IMR-90 (cell line): ENCODE measurements at regions not wholly inside any gene's neighbourhood (a gene's known extent, or its start where the extent isn't known, plus 50 kb on each side); places are given as distances from the start of the nearest gene placed in this dataset.

Experiments
- ATAC-seq: fragments of 200-7000 bp; cut with Tn5 transposase; 2 replicates; pipeline ENCODE4 v1.9.1; 2020; ENCODE audit warnings: low read depth, mild to moderate bottlenecking, moderate library complexity
- BruUV-seq: library from RNA; stranded (reverse); fragments of 400-500 nt; replicated peaks from 2 replicates; lab custom pipeline; 2021; lab: Mats Ljungman, UMichigan
- CTCF ChIA-PET: fragments of 300-600 bp; formaldehyde crosslinking; extraction: SDS; loops from one replicate; lab custom pipeline; 2021; ENCODE audit warnings: antibody characterized with exemption; lab: Yijun Ruan, JAX
- POLR2A ChIA-PET: fragments of 300-600 bp; sonication (Branson Sonifier 250); formaldehyde crosslinking; loops from one replicate; lab custom pipeline; 2022; ENCODE audit warnings: antibody characterized with exemption; ENCODE audit not compliant: unreplicated experiment; lab: Charles Lee
- DNase-seq: peaks from one replicate; pipeline ENCODE4 v3.0.0; 2013
- H2AFZ ChIP-seq: replicated peaks from 2 replicates; pipeline ENCODE3; 2013; ENCODE audit warnings: low read length, mild to moderate bottlenecking; ENCODE audit not compliant: poor library complexity
- H2AK5ac ChIP-seq: 2 replicates; pipeline ENCODE4 v1.6.1; 2013; ENCODE audit warnings: low read depth, low read length, inconsistent platforms
- H2AK9ac ChIP-seq: replicated peaks from 2 replicates; pipeline ENCODE3; 2013; ENCODE audit warnings: mild to moderate bottlenecking, low read depth, low read length, moderate library complexity; ENCODE audit not compliant: poor library complexity
- H2BK120ac ChIP-seq: 2 replicates; pipeline ENCODE4 v1.6.1; 2013; ENCODE audit warnings: low read depth, low read length, inconsistent platforms
- H2BK15ac ChIP-seq: 3 replicates; pipeline ENCODE4 v1.6.1; 2013; ENCODE audit warnings: low read depth, low read length, inconsistent platforms
- H2BK20ac ChIP-seq: 2 replicates; pipeline ENCODE4 v1.6.1; 2013; ENCODE audit warnings: low read depth, mild to moderate bottlenecking, inconsistent platforms, low read length, moderate library complexity
- H2BK5ac ChIP-seq: 2 replicates; pipeline ENCODE4 v1.6.1; 2013; ENCODE audit warnings: mild to moderate bottlenecking, low read depth, low read length, inconsistent platforms; ENCODE audit not compliant: poor library complexity, severe bottlenecking
- H3K14ac ChIP-seq: replicated peaks from 2 replicates; pipeline ENCODE4 v1.6.1; 2013; ENCODE audit warnings: low read depth, low read length, inconsistent platforms
- H3K18ac ChIP-seq: 2 replicates; pipeline ENCODE4 v1.6.1; 2013; ENCODE audit warnings: low read depth, low read length, control low read depth
- H3K23ac ChIP-seq: 2 replicates; pipeline ENCODE4 v1.6.1; 2013; ENCODE audit warnings: low read depth, low read length, inconsistent platforms
- H3K27ac ChIP-seq: 2 replicates; pipeline ENCODE4 v1.5.1; 2013; ENCODE audit warnings: mild to moderate bottlenecking, control low read depth, low read length; ENCODE audit not compliant: insufficient read depth
- H3K27me3 ChIP-seq: 2 replicates; pipeline ENCODE4 v1.6.1; 2013; ENCODE audit warnings: low read length; ENCODE audit not compliant: control insufficient read depth, insufficient read depth
- H3K36me3 ChIP-seq: 2 replicates; pipeline ENCODE4 v1.6.1; 2013; ENCODE audit warnings: low read length, mixed read lengths; ENCODE audit not compliant: control insufficient read depth, insufficient read depth
- H3K4ac ChIP-seq: 2 replicates; pipeline ENCODE4 v1.6.1; 2013; ENCODE audit warnings: low read depth, low read length, inconsistent platforms
- H3K4me1 ChIP-seq: 2 replicates; pipeline ENCODE4 v1.6.1; 2013; ENCODE audit warnings: low read length, mixed read lengths; ENCODE audit not compliant: control insufficient read depth, insufficient read depth
- H3K4me2 ChIP-seq: 2 replicates; pipeline ENCODE4 v1.6.1; 2013; ENCODE audit warnings: low read depth, mild to moderate bottlenecking, control low read depth, low read length, moderate library complexity
- H3K4me3 ChIP-seq: 2 replicates; pipeline ENCODE4 v1.5.1; 2013; ENCODE audit warnings: low read depth, mild to moderate bottlenecking, control low read depth, low read length, moderate library complexity; ENCODE audit not compliant: insufficient read depth
- H3K56ac ChIP-seq: 2 replicates; pipeline ENCODE4 v1.6.1; 2013; ENCODE audit warnings: low read length, inconsistent platforms; ENCODE audit not compliant: insufficient read depth; ENCODE audit errors: extremely low read depth
- H3K79me1 ChIP-seq, 2 experiments: 2 replicates each; pipeline ENCODE4 v1.6.1; 2013; ENCODE audit warnings: low read length in 2 of 2, inconsistent platforms in 1 of 2, low read depth in 1 of 2
- H3K9ac ChIP-seq: 2 replicates; pipeline ENCODE4 v1.6.1; 2013; ENCODE audit warnings: low read depth, low read length, control low read depth
- H3K9me1 ChIP-seq: 2 replicates; pipeline ENCODE4 v1.6.1; 2013; ENCODE audit warnings: low read length, inconsistent platforms; ENCODE audit not compliant: insufficient read depth
- H3K9me3 ChIP-seq: 2 replicates; pipeline ENCODE4 v1.6.1; 2013; ENCODE audit warnings: low read length; ENCODE audit not compliant: control insufficient read depth, insufficient read depth
- H4K20me1 ChIP-seq: 2 replicates; pipeline ENCODE4 v1.6.1; 2013; ENCODE audit warnings: low read length, inconsistent platforms; ENCODE audit not compliant: insufficient read depth
- H4K5ac ChIP-seq: 2 replicates; pipeline ENCODE4 v1.6.1; 2013; ENCODE audit warnings: mild to moderate bottlenecking, low read depth, low read length, control low read depth
- H4K8ac ChIP-seq, 2 experiments: 2 replicates each; pipeline ENCODE4 v1.6.1; 2013; ENCODE audit warnings: low read depth in 2 of 2, low read length in 2 of 2, control low read depth in 1 of 2, inconsistent platforms in 1 of 2
- H4K91ac ChIP-seq: 2 replicates; pipeline ENCODE4 v1.6.1; 2013; ENCODE audit warnings: low read depth, low read length, inconsistent platforms; ENCODE audit not compliant: insufficient read depth
- BHLHE40 ChIP-seq: fragments of 150-350 bp; IDR thresholded peaks from 2 replicates; pipeline ENCODE4 v1.6.1; 2016; ENCODE audit warnings: mild to moderate bottlenecking, low read depth, low read length
- CEBPB ChIP-seq: IDR thresholded peaks from 2 replicates; pipeline ENCODE4 v1.6.1; 2012; ENCODE audit warnings: low read depth, low read length, improper control_type of control experiment
- CHD1 ChIP-seq: IDR thresholded peaks from 2 replicates; pipeline ENCODE4 v1.6.1; 2012; ENCODE audit warnings: low read depth, low read length, improper control_type of control experiment
- CTCF ChIP-seq: conservative IDR thresholded peaks from 2 replicates; pipeline ENCODE4 v1.5.1; 2012; ENCODE audit warnings: mild to moderate bottlenecking, low read depth, low read length, improper control_type of control experiment
- FOS ChIP-seq: fragments of 150-350 bp; IDR thresholded peaks from 2 replicates; pipeline ENCODE4 v1.6.1; 2016; ENCODE audit warnings: low read depth, low read length
- MAFK ChIP-seq: IDR thresholded peaks from 2 replicates; pipeline ENCODE4 v1.6.1; 2012; ENCODE audit warnings: low read depth, low read length, improper control_type of control experiment
- MAZ ChIP-seq: IDR thresholded peaks from 2 replicates; pipeline ENCODE4 v1.6.1; 2012; ENCODE audit warnings: low read depth, mild to moderate bottlenecking, low read length, improper control_type of control experiment, moderate library complexity, borderline replicate concordance
- MXI1 ChIP-seq: IDR thresholded peaks from 2 replicates; pipeline ENCODE4 v1.6.1; 2012; ENCODE audit warnings: low read depth, mild to moderate bottlenecking, low read length, moderate library complexity, borderline replicate concordance
- NFE2L2 ChIP-seq: fragments of 150-350 bp; IDR thresholded peaks from 2 replicates; pipeline ENCODE4 v1.6.1; 2016; ENCODE audit warnings: low read depth, mild to moderate bottlenecking, low read length
- POLR2A ChIP-seq: IDR thresholded peaks from 2 replicates; pipeline ENCODE4 v1.6.1; 2012; ENCODE audit warnings: mild to moderate bottlenecking, low read depth, low read length
- RAD21 ChIP-seq: IDR thresholded peaks from 2 replicates; pipeline ENCODE4 v1.6.1; 2012; ENCODE audit warnings: low read length, improper control_type of control experiment
- RCOR1 ChIP-seq: IDR thresholded peaks from 2 replicates; pipeline ENCODE4 v1.6.1; 2012; ENCODE audit warnings: mild to moderate bottlenecking, low read length, improper control_type of control experiment; ENCODE audit not compliant: insufficient replicate concordance
- RFX5 ChIP-seq: IDR thresholded peaks from 2 replicates; pipeline ENCODE4 v1.8.0; 2012; ENCODE audit warnings: low read depth, mild to moderate bottlenecking, low read length, moderate library complexity
- SMC3 ChIP-seq: fragments of 150-350 bp; IDR thresholded peaks from 2 replicates; pipeline ENCODE4 v1.6.1; 2016; ENCODE audit warnings: low read depth, mild to moderate bottlenecking, antibody characterized with exemption, low read length, moderate library complexity
- WGBS, 2 experiments: methylation state at CpG; one replicate each; pipeline versions ENCODE4 v1.1.5 to v1.1.7; 2013; ENCODE audit warnings: missing lambda C conversion rate in 2 of 2; ENCODE audit not compliant: insufficient read length in 1 of 2; ENCODE audit errors: extremely low coverage in 2 of 2; 5-methylcytosine and 5-hydroxymethylcytosine counted together
- dilution Hi-C: fragments of 300-500 bp; cut with HindIII; formaldehyde crosslinking; loops from one replicate; pipeline ENCODE4 v1.14.3; 2018; ENCODE audit warnings: low sequenced_read_pairs; ENCODE audit not compliant: unreplicated experiment
- in situ Hi-C: fragments of 300-500 bp; cut with MboI; formaldehyde crosslinking; loops from 3 replicates; pipeline ENCODE4 v1.14.3; 2019; ENCODE audit warnings: low sequenced_read_pairs, inconsistent platforms, mixed read lengths
- intact Hi-C: fragments of 100-400 bp; cut with micrococcal nuclease; formaldehyde crosslinking; loops from 2 replicates; pipeline ENCODE4 v1.10.0; 2022
- TF ChIP-seq, protein P1 (sequence below): fragments of 150-350 bp; IDR thresholded peaks from 2 replicates; pipeline ENCODE4 v1.6.1; 2017; ENCODE audit warnings: mild to moderate bottlenecking, antibody characterized with exemption, low read length, low read depth
- TF ChIP-seq, protein P2 (sequence below): fragments of 150-350 bp; IDR thresholded peaks from 2 replicates; pipeline ENCODE4 v1.6.1; 2016; ENCODE audit warnings: low read depth, mild to moderate bottlenecking, low read length, moderate library complexity, borderline replicate concordance

DNA sequence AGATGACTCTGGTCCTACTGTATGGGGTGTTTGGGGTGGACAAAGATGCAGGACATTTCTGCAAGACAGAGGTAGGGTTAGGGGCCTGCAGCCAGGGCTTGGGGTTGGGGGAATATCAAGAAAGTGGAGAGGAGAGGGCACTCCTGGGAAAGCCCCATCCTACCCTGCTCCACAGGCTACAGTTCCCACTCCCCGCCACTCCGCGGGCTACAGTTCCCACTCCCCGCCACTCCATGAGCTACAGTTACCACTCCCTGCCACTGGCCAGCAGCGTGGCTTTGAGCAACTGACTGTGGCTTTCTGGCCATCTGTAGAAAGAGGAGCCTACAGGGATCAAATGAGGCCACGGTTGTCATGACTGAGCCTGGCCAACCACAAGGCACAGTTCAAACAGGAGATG is 93.8 kb upstream of the GRIK3 start:
- Histone ChIP-seq H2BK120ac (no peak overlapping the region), H3K36me3 (no peaks in the 10 kb centered on the region), H3K18ac (no peak overlapping the region), H2BK15ac (no peak overlapping the region), H3K56ac (no peak overlapping the region), H4K8ac (no peak overlapping the region), H3K4ac (no peak overlapping the region), H3K9me3 (no peaks in the 10 kb centered on the region), H2AK5ac (no peak overlapping the region), H3K4me3 (no peak overlapping the region), H3K79me1 (no peaks in the 10 kb centered on the region), H4K91ac (no peak overlapping the region), H3K27ac (no peak overlapping the region), H3K4me2 (no peak overlapping the region), H2AFZ (no peak overlapping the region), H4K20me1 (no peaks in the 10 kb centered on the region), H2AK9ac (no peak overlapping the region), H3K9me1 (no peaks in the 10 kb centered on the region), H3K9ac (no peak overlapping the region), H3K23ac (no peak overlapping the region), H2BK5ac (no peak overlapping the region), H3K27me3 (no peaks in the 10 kb centered on the region), H2BK20ac (no peak overlapping the region), H3K4me1 (no peaks in the 10 kb centered on the region), H4K5ac (no peak overlapping the region), H3K14ac (no peak overlapping the region)
- ChIA-PET POLR2A (no interaction called here), CTCF (no interaction called here)
- in situ Hi-C loops (no loop called here), intact Hi-C loops (no loop called here), dilution Hi-C loops (no loop called here)
- TF ChIP-seq FOS, result no peak
- no peak for TF ChIP-seq MAFK
- no peak for TF ChIP-seq CHD1
- TF ChIP-seq, protein P1, sequence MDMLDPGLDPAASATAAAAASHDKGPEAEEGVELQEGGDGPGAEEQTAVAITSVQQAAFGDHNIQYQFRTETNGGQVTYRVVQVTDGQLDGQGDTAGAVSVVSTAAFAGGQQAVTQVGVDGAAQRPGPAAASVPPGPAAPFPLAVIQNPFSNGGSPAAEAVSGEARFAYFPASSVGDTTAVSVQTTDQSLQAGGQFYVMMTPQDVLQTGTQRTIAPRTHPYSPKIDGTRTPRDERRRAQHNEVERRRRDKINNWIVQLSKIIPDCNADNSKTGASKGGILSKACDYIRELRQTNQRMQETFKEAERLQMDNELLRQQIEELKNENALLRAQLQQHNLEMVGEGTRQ, result no peak
- TF ChIP-seq MAZ, result no peak
- no peak for TF ChIP-seq RAD21
- no peak for TF ChIP-seq POLR2A
- TF ChIP-seq CTCF, result no peak
- no peak for TF ChIP-seq SMC3
- TF ChIP-seq CEBPB, result no peak
- no peak for TF ChIP-seq NFE2L2
- TF ChIP-seq MXI1, result no peak
- no peak for TF ChIP-seq RCOR1
- no peak for TF ChIP-seq RFX5
- TF ChIP-seq BHLHE40, result no peak
- TF ChIP-seq, protein P2, sequence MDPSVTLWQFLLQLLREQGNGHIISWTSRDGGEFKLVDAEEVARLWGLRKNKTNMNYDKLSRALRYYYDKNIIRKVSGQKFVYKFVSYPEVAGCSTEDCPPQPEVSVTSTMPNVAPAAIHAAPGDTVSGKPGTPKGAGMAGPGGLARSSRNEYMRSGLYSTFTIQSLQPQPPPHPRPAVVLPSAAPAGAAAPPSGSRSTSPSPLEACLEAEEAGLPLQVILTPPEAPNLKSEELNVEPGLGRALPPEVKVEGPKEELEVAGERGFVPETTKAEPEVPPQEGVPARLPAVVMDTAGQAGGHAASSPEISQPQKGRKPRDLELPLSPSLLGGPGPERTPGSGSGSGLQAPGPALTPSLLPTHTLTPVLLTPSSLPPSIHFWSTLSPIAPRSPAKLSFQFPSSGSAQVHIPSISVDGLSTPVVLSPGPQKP, result no peak
- ATAC-seq (no peak), DNase-seq (no peak)
- WGBS, 2 experiments, result 79% methylated on average over 4 of the region's 6 CpGs; no CpG with 5 or more reads in 1 of the 2 experiments
- no TSS peak for BruUV-seq
